ENCODE measurements at regions not wholly inside any gene's neighbourhood (a gene's known extent, or its start where the extent isn't known, plus 50 kb on each side); places are given as distances from the start of the nearest gene placed in this dataset.
"Not testable (repeated sequence)": the region's sequence is repeated elsewhere in the genome, so short reads cannot be mapped to it uniquely, and the experiment has no call there.

DNA sequence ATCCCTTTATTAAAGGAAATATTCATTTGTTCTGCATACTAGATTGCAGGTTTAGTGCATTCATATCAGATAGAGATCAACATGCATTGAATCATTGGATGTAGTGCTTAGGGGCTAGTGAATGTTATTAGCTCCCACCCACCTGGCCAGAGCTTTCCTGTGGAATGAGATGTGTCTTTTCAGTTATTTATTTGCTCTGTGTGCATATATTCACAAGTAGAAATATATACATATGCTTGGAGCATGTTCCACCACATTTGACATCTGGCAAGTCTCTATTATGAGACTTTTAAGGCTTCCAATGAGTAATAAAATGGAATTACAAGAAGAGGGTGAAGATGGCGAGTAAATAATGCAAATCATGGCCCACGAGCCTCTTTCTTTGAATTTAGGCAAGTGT is 180.0 kb upstream of the LMO3 start:
- no peak overlapping the region for H3K4me3 ChIP-seq (ENCODE audit: low read depth, low read length)
- TF ChIP-seq, protein P1, sequence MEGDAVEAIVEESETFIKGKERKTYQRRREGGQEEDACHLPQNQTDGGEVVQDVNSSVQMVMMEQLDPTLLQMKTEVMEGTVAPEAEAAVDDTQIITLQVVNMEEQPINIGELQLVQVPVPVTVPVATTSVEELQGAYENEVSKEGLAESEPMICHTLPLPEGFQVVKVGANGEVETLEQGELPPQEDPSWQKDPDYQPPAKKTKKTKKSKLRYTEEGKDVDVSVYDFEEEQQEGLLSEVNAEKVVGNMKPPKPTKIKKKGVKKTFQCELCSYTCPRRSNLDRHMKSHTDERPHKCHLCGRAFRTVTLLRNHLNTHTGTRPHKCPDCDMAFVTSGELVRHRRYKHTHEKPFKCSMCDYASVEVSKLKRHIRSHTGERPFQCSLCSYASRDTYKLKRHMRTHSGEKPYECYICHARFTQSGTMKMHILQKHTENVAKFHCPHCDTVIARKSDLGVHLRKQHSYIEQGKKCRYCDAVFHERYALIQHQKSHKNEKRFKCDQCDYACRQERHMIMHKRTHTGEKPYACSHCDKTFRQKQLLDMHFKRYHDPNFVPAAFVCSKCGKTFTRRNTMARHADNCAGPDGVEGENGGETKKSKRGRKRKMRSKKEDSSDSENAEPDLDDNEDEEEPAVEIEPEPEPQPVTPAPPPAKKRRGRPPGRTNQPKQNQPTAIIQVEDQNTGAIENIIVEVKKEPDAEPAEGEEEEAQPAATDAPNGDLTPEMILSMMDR (IDR thresholded peaks at IDR 0.05; ENCODE audit: low read depth, low read length) = no peak

DNA sequence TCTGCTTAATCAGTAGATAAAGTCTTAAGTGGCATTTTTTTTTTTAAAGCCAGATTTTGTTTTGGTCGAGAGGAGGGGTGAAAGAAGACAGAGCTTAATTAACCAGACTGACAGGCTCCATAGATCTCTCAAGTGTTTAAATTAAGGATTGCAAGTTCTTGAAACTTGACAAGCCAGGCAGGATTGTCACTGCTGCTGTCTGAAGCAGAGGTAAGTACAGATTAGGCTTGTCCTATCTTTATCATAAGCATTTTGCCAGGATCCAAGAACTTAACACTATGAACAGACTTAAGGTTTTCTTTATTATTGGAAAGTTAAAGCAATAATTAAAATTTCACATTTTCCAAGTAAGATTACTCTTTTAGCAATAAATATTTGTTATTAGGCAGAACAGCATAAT is 179.6 kb upstream of the LMO3 start:
- H3K4me3 ChIP-seq (ENCODE audit: low read depth, low read length) = no peak overlapping the region

DNA sequence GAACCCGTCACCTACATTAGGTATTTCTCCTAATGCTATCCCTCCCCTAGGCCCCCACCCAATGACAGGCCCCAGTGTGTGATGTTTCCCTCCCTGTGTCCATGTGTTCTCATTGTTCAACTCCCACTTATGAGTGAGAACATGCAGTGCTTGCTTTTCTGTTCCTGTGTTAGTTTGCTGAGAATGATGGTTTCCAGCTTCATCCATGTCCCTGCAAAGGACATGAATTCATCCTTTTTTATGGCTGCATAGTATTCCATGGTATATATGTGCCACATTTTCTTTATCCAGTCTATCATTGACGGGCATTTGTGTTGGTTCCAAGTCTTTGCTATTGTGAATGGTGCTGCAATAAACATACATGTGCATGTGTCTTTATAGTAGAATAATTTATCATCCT is 163.2 kb upstream of the LMO3 start:
- H3K4me3 ChIP-seq (ENCODE audit: low read depth, low read length) = not testable (repeated sequence)

More for the DNA sequence above, 179.6 kb upstream of the LMO3 start:
- TF ChIP-seq, protein P1 (IDR thresholded peaks at IDR 0.05; ENCODE audit: low read depth, low read length) = no peak

DNA sequence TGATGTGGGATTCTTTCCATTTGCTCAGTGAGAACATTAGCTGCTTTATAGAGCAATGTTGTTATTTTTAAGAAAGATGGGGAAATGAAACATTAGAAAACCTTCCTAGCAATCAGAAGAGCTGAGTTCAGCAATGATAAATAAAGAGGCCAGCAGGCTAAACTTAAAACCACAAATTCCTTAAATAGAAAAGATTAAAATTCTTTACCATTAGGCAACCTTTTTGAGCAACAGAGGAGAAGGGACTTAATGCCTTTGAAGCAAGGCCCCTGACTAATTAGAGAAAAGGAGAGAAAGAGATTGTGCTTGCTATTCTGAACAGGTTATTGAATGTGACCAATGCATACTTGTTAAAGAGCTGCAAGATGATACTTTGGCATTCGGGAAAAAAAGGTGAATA is 160.8 kb upstream of the LMO3 start:
- TF ChIP-seq, protein P1 (IDR thresholded peaks at IDR 0.05; ENCODE audit: low read depth, low read length) = no peak
- no peak overlapping the region for H3K4me3 ChIP-seq (ENCODE audit: low read depth, low read length)

DNA sequence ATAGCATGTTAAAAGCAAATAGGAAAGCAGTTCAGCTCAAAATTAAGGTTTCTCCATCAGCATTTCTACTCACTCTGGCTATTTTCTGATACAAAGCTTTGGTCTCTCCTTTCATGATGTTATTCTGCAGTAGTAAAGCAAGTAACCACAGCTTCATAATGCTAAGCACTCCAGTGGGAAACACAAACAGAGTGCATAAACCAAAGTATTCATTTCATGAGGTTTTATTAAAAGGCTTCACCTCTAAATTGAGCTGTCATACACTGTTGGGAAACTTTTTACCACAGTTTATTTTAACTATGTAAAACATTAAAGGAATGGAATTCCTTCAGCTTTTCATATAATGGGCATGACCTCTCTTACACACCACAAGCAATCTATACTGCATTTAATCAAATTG is 157.9 kb upstream of the LMO3 start:
- TF ChIP-seq, protein P1 (IDR thresholded peaks at IDR 0.05; ENCODE audit: low read depth, low read length) = no peak
- no peak overlapping the region for H3K4me3 ChIP-seq (ENCODE audit: low read depth, low read length)

DNA sequence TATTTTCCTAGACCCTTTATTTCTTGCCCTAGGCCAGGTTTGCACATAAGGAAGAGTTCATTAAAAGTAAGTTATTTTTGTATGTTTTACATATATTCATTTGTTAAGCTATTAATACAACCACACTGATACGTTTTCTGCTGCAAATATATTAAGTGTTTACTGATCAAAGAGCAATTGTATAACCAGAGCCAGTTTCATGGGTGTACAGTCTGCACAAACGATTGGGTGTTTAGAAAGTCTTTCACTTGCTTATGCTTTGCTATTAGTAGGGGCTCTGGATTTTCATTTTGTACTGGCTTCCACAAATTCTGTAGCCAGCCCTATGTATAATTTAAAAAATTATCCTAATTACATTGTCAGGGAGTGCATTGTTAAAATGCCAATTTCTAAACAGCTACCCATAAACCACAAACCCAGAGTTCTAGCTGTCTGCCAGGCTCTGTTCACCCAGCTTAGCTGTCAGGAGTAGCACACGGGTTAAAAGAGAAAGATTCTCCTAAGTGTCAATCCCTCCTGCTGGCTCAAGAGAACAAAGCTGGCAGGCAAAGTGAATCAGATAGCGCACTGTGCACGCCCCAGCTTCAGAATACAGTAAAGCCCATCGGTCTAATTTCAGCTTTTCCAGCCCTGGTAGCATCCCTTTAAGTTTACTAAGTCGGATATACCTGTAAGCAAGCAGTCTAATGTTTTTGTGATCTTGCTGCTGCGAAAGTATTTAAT is 151.0 kb upstream of the LMO3 start:
- H3K4me3 ChIP-seq (ENCODE audit: low read depth, low read length) = no peak overlapping the region
- TF ChIP-seq, protein P1 (IDR thresholded peaks at IDR 0.05; ENCODE audit: low read depth, low read length) = no peak

DNA sequence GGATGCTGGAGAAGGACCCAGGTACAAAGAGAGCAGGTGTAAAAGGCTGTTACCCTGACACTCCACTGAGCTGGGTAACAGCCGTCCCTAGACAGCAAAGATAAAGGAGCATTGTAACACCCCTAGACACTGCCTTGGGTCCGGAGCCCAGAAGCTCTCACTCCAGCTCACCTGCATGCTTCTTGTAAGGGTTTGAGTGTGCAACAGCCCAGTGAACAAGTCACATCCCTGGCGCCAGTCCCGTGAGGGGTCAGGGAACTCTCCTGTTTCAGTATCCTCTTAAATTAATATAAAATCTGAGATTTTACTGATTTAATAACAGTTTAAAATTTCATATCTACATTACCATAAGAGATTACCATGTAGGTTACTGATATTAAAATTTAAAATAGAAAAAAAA is 124.8 kb upstream of the LMO3 start:
- TF ChIP-seq, protein P1 (IDR thresholded peaks at IDR 0.05; ENCODE audit: low read depth, low read length) = no peak

DNA sequence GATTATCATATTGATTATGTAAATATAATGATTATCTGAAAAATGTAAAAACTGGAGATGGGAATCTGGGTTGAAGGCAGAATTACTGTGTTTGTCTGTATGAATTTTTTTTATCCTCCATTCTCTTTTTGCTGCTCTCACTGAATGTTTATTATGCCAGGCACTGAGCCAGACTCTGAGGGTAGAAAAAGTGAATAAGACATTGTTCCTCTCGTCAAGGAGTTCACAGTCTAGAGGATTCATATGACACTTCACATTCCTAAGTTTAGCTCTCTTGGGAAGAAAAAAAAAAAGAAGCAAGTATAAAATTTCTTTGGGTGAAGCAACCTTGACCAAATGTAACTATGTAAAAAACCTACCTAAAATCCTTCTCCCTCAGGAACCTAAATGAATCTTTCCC is 120.9 kb upstream of the LMO3 start:
- TF ChIP-seq, protein P1 (IDR thresholded peaks at IDR 0.05; ENCODE audit: low read depth, low read length) = no peak
- no peak overlapping the region for H3K4me3 ChIP-seq (ENCODE audit: low read depth, low read length)

More for the DNA sequence above, 124.8 kb upstream of the LMO3 start:
- no peak overlapping the region for H3K4me3 ChIP-seq (ENCODE audit: low read depth, low read length)

All from WI38 (cell line).